ENCODE measurements at regions not wholly inside any gene's neighbourhood (a gene's known extent, or its start where the extent isn't known, plus 50 kb on each side); places are given as distances from the start of the nearest gene placed in this dataset.

GRCh38 chr7:32266932-32267475 is 196.8 kb upstream of the PDE1C start:
- no peak for DNase-seq (ENCODE audit: low read depth in 2 of 2)

DNA sequence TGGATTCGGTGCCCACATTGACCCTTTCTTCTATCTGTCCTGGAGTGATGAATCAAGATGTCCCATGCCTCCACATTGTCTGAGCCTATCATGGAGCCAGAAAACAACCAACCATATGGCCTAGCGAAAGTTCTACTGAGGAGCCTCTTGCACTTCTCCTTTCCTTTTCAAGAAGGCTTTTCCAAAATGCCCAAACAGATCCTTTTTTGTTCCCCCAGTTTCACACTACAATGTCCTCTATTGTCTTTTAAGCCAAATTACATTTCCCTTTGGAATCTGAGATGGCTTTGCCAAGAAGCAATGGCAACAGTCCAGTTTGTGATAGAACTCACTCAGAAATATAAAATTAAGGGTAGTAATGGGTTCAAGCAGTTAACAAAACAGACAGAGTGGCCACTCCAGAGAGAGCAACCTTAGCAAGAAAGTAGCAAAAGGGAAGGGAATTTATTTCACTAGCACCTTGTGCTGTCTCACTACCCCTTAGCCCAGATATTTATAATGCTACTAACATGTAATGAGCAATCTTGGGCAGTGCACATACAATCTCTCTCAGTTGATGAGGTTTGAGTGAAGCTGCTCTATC is 194.6 kb upstream of the PDE1C start:
- no peak for DNase-seq (ENCODE audit: low read depth in 2 of 2)

GRCh38 chr7:32263611-32264010 is 193.4 kb upstream of the PDE1C start:
- DNase-seq (ENCODE audit: low read depth in 2 of 2) = no peak

- DNase-seq (ENCODE audit: low read depth in 2 of 2) = no peak
These were observed 192.1 kb upstream of the PDE1C start for GRCh38 chr7:32262315-32262714.

DNA sequence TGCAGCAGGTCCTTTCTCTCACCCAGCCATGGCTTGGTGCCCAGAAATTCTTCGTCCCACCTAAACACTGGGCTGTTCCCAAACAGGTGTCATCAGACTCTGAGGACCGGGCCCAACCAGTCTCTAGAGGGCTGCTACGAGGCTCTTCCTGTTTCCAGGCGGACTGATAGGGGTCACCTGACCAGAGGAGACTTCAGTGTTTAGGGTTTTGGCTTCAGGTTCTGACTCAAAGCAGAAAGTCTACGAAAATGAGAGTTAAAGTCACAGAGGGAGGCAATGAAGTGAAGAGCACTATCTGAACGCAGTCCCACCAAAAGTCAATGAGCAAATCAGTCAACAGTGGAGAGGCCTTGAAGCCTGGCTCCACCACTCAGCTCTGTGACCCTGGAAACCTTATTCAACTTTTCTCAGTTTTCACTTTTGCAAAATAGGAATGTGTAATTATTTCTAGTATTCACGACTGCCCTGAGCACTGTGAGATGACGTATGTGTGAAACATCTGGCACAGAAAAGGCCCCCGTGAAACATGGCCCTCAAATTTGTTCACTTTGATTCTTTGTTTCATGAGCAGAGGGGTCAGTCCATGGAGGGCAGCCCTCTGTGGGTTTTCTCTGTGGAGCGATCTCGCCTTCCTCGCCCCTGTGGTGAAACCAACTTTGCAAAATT is 189.9 kb upstream of the PDE1C start:
- DNase-seq (ENCODE audit: low read depth in 2 of 2) = no peak

DNA sequence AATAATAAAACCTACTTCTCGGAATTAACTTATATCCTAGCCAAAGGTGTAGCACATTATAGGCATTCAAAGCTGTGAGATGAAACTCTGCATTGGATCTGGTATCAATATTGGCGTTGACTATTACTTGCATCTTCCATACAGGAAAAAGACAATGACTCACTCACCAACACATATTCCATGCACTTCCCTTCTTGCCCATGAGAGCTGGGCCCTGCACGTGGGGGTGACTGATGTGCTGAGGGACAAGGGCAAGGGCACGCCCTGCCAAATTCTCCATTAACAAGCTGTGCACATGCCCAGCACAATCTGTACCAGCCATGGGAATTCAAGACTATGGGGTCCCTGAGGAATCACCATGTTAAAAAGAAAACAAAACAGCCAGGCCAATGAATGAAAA is 188.1 kb upstream of the PDE1C start:
- DNase-seq (ENCODE audit: low read depth in 2 of 2) = no peak

DNA sequence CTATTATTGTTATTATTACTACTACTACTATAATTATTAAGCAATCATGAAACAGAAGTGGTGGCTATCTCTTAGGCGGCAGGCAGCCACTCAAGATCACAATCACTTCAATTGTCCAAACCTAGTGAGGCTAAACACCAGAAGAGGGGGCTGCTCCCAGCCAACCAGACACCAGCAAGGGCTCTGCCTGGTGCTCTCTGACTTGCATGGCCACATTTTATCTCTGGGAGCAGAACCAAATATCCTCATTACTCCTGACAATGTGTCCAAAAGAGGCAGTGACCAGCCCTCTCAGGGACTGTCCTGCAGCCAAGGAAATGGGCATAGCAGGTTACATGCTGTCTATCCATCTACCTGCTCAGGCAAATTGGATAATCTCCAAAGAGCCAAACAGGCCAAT is 187.4 kb upstream of the PDE1C start:
- DNase-seq (ENCODE audit: low read depth in 2 of 2) = no peak

DNA sequence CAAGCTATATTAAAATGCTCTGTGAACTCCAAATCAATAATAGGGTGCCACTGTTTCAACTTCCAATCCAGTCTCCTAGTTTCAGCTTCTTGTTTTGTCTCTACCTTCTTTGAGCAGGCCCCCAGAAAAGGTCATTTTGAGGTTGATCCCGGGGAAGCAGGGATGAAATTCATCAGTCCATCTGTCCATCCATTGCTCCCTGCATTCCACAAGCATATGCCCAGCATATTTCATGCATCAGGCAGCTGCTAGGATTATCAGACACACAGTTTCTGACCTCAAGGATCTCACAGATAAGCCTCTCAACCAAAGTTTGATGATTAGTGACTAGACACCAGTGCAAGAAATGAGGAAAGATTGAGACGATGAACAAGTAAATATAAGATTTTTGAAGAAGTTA is 186.6 kb upstream of the PDE1C start:
- DNase-seq (ENCODE audit: low read depth in 2 of 2) = no peak

DNA sequence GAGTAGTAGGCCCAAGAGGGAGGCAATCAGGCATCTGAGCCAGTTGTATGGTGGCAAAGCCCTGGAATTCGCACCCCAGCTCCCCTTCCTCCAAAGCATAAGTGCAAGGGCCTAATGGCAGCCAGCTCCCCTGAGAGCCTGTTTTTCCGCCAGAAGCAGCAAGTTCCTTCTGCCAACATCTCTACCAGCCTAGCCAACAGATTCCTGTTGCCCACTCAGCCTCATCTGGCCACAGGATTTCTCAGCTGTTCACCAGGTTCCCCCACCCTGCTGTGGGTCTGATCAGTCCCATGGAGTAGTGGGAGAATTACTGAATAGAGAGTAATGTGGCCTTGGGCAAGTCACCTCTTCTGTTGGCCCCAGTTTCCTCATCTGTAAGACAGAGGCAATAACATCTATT is 186.2 kb upstream of the PDE1C start:
- DNase-seq (ENCODE audit: low read depth in 2 of 2) = no peak

DNA sequence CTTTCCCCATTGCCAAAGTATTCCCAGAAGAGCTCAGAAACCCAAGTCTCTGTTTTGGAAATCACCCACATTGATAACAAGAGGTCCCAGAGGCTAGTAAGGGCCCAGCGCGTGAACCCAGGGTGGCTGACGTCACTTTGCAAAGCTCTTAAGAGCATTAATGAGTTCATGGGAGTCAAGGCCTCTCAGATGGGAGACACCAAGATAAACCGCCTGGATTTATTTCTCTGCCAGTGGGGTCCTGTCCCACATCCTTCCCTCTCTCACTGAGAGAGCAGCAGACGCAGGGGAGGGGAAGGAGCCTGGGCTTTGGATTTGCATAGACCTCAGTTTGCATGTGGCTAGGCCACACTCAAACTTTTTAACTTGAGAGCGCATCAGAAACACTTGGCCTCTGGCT is 184.8 kb upstream of the PDE1C start:
- DNase-seq (ENCODE audit: low read depth in 2 of 2) = no peak

DNA sequence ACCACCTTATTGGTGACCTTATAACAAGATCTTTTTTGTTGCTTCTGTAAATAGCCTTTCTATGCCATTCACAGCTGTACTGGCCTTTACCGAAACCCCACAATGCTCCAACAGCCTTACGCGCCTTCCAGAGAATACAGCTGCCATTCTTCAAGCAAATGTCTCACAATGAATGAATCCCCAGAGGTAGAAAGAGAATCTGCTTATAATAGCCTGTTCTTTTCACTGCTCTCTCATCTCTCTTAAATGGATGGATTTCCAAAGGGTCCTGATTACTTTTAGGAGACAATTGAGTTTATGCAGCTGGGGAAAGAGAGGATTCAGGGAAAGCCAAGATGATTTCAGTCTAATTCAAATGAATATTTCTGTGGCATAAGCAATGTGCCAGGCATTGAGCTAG is 183.1 kb upstream of the PDE1C start:
- DNase-seq (ENCODE audit: low read depth in 2 of 2) = no peak

DNA sequence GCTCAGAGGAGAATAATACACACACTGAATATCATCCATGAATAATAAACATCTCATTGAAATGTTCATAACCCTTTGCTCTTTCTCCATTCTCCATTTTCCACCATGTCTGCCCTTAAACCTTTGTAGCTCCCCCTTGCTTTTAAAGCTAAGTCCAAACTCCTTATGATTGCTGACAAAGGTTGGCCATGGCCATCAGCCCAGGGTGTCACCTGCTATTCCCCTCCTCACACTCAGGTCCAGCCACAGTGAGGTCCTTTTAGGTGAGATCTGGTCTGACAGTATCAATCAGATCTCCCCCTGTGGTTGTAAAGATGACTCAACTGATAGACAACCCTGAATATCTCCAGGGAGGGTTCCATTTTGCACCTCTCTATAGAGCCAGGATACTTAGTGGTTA is 181.5 kb upstream of the PDE1C start:
- no peak for DNase-seq (ENCODE audit: low read depth in 2 of 2)

GRCh38 chr7:32250471-32251260 is 180.5 kb upstream of the PDE1C start:
- no peak for DNase-seq (ENCODE audit: low read depth in 2 of 2)

- no peak for DNase-seq (ENCODE audit: low read depth in 2 of 2)
These were observed 179.8 kb upstream of the PDE1C start for GRCh38 chr7:32250003-32250402.

- DNase-seq (ENCODE audit: low read depth in 2 of 2) = no peak
These were observed 178.3 kb upstream of the PDE1C start for GRCh38 chr7:32248522-32248921.

DNA sequence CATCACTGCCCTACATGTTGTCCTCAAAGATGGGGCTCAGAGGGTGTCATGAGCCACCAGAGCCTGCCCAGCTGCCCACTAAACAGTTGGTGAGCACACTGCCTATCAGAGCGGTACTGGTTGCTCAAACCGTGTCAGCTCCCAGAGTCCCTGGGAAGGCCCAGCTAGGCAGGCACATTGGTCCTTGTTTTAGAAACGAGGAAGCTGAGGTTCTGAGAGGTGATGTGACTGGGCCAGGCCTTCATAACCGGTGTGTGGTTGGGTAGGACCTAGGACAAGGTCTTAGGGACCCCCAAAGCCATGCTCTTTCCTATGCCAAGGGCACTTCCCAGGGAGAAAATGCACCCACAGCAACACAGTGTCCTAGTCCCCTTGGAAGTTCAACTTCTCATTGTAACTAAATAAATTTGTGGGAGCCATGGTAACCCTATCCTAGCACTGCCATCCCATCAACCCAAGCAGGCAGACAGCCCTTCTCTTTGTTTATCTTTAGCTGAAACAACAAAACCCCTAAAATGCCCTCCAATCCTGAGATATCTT is 174.7 kb upstream of the PDE1C start:
- no peak for DNase-seq (ENCODE audit: low read depth in 2 of 2)

DNA sequence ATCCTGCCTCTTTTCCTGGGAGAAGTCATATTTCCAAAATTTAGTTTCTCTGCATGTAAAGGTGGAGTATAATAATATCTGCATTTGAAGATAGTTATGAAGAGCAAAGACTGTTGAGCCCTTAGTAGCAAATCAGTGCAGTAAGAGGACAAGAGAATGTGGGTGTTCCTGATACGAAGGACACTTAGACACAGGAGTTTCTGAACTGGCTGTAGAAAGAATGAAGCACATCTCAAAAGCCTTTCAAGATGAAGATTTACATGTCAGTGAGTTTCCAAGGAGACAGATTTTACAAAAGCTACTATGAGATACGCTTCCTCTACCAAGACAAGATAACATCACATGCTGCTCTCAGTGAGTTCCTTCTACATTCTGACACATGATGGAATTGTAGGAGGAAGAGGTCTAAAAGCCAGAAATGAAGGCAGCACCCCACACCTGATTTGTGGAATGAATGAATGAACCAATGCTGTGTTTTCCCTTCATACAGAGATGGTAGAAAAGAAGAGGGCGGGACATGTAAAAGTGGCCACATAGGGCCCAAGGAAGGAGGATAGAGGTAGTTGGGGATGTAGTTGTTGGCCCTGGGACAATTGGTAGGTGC is 173.6 kb upstream of the PDE1C start:
- DNase-seq (ENCODE audit: low read depth in 2 of 2) = no peak

DNA sequence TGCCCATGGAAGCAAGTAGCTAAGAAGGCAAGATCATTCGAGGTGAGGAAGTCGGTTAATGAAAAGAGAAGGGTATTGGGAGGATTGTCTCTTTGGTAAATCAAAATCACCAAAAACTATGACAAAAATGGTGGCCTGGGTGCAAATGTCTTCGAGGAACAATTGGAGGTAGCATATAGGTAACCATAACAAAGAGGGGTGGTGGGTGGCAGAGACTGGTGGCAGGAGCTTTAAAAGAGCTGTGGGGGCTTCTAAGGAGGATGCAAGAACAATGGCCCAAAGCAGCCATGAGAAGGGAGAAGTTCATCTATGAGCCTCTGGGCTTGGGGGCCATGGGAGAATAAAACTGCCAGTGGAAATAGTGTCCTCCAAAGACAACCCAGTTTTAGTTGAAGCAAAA is 172.2 kb upstream of the PDE1C start:
- no peak for DNase-seq (ENCODE audit: low read depth in 2 of 2)

DNA sequence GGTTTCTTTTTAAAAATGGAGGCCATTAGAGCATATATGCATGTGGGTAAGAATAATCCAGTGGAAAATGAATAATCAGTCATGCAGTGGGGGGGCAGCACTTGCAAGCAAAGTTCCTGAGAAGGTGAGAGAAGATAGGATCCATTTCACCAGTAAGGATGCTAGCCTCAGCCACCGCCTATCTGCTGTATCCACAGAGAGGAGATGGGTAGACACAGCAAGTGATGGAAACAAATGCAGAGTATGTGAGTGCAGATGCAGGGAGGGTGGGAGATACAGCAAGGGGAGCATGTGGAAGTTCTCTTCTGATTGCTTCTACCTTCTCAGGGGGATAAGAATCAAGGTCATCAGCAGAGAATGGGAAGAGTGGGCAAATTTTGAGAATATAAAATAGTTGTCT is 171.4 kb upstream of the PDE1C start:
- DNase-seq (ENCODE audit: low read depth in 2 of 2) = no peak

DNA sequence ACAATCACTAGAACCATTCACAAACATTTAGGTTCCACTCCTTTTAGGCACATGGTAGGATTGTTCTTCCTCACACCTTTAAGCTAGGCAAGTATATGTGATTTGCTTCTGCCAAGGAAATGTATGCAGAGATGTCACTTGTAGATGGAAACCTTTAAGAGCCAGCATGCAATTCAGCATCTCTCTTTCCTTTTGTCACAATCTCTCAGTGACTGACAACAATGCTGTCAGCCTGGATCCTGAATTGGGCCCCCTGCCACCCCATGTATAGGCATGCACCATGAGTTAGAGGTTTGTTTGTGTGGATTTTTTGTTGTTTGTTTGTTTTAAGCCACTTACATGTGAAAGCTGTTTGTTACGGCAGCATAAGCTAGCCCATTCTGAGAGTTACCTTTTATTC is 169.6 kb upstream of the PDE1C start:
- DNase-seq (ENCODE audit: low read depth in 2 of 2) = no peak

DNA sequence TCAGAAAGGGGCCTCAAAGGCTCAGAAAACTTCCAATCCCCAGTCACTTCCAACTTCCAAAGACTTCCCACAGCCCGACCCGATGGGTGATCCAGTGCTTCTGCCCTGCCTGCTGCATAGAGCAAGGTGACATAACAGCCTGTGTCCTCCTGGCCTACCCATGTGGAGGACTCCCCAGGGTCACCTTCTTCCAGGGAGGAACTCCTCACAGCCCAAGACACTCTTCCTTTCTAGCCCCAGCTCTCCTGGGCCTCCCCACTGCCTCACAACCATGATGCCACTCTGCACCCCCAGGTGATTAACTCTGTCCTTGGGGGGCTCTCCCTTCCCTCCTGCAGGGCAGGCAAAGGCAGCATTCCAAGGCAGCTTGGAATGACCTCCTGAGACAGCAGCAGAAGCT is 158.4 kb upstream of the PDE1C start:
- DNase-seq (ENCODE audit: low read depth in 2 of 2) = no peak

DNA sequence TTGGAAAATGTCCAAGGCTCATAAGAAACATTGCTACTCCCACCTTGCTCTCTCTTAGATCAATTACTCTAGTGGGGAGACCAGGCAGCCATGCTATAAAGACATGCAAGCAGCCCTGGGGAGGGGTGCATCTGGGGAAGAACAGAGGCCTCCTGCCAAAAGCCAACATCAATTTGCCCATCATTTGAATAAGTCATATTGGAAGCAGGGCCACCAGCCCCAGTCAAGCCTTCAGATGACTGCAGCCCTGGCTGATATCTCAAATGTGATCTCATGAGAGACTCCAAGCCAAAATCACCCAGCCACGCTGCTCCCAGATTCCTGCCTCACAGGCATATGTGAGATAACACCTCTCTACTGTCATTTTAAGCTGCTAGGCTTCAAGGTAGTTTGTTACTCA is 157.5 kb upstream of the PDE1C start:
- no peak for DNase-seq (ENCODE audit: low read depth in 2 of 2)
